ENCODE measurements at regions not wholly inside any gene's neighbourhood (a gene's known extent, or its start where the extent isn't known, plus 50 kb on each side); places are given as distances from the start of the nearest gene placed in this dataset.

DNA sequence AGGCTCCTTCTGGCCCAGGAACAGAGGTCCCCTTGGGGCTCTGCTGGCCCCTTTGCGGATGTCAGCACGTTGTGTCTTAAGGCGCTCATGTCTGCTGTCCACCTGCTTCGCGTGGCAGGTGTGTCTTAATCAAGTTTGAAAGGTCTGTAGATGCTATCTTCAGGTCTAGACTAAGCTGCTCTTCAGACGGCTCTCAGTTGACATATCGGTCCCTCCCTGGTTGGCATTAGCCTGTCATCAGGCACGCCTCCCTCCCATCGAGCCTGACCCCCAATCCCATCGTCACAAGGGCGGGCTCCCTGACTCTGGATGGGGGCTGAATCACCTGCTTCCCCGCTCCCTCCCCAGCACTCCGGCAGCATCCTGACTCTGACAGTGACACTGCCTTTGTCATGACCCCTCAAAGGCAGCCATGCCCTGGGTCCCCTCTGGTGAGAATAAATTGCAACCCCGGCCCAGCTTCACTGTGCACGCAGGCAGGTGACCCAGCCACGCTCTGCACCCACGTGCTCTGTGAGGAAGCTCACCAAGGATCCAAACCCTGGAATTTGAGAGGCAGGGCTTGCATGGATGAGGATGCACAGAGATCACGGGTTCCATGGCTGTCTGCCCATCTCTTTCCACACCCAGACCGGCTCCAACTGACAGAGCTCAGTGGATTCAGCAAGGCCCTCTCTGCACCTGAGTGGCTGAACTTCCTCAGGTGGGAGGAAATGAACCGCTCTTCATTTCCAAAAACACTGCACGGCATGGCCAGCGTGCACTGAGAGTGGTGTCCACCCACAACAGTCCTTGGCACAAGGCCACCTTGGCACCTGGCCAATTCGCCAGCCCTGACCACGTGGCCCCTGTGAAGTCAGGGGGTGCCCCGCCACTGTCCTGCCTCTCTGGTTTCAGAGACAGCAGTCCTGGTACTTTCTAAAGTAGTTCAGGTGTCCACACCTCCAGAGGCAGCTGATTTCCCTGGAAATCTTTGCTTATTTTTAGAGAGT is 110.2 kb upstream of the GPC1 start:
- no peak for DNase-seq

DNA sequence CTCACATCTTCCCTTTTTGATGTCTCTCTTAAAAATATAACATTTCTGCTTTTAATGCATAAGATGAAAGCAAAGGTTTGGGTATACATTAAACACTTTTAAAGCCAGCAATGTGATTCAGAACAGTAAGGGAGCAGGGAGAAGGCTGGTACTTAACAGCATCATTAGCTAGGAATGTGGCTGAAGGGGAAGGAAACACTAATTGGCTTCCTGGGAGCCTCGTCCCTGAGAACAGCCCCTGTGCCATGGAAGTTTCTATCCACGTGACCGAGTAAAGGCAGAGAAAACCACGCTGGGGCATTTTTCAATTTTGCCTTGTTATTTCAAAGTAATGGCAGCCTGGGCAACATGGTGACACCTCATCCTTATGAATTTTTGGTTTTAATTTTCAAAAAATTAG is 109.2 kb upstream of the GPC1 start:
- DNase-seq = no peak

- no peak for DNase-seq
These were observed 108.6 kb upstream of the GPC1 start for GRCh38 chr2:240326886-240327285.

DNA sequence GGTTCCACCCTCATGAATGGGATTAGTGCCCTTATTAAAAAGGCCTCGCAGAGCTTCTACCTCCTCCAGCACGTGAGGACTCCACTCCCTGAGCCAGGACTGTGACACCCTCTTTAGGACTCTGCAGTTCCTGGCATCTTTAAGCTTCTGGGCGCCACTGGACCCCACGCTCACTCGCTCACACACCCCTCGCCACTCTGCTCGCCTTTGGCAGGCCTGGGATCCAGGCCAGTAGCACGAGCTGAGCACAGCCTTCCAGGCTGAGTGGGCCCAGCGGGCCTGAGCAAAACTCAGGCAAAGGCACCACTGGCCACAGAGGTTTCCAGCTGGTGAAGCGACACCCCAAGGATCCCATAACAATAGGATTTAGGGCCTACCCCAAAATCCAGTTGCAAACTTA is 107.9 kb upstream of the GPC1 start:
- DNase-seq = no peak

DNA sequence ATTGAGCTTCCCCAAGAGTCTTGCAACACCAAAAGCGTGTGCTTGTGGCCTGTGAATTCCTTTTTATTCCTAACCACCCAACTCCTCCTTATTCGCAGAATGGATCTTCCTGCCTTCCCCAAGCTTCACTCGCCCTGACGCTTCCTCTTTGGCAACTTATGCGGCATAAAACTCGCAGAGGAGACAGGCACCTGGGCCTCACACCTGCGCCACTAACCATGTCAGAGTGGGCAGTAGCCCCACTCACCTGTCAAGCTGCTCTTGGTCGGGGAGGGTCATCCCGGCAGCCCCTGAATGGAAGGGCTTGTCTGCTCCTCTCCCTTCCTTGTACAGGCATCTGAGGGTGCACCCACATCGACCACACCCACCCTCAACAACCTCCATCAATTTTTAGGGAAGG is 106.9 kb upstream of the GPC1 start:
- no peak for DNase-seq

GRCh38 chr2:240329116-240329665 is 106.3 kb upstream of the GPC1 start:
- DNase-seq = no peak

GRCh38 chr2:240329778-240330177 is 105.7 kb upstream of the GPC1 start:
- DNase-seq = no peak

DNA sequence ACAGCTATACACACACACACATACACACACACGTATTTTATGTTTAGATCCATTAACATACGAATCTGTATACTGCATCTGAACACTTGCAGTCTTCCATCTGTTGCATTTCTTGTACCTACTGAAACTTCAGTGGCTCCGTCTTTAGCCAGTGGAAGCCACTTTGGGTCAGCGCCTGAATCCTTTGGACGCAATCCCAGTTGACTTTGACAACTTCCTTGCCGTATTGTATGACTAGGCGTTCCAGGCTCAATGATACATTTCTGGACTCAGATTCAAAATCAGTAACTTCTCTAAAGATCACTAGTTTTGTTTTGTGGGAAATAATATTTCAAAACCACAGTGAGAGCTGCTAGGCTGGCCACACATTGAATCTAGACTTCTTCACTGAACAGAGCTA is 101.5 kb upstream of the GPC1 start:
- DNase-seq = no peak

GRCh38 chr2:240335061-240335460 is 100.4 kb upstream of the GPC1 start:
- DNase-seq = no peak

- DNase-seq = no peak
These were observed 98.5 kb upstream of the GPC1 start for GRCh38 chr2:240336820-240337427.

DNA sequence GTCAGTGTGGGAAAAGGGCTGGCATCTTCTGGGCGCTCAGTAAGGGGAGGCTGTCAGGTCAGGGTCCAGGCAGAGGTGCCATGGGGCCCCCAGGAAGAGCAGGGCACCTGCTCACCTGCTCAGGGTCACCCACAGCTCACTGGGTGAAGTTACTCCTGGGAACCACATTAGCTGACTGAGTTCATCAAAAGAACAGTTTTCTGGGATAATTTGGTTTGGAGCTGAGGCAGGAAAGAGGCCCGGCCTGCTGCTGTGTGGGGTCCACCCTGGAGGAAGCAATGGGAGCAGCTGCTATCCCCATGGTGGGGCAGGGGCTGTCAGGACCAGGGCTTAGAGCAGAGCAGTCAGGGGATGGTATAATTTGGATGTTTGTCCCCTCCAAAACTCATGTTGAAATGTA is 97.2 kb upstream of the GPC1 start:
- DNase-seq = no peak

DNA sequence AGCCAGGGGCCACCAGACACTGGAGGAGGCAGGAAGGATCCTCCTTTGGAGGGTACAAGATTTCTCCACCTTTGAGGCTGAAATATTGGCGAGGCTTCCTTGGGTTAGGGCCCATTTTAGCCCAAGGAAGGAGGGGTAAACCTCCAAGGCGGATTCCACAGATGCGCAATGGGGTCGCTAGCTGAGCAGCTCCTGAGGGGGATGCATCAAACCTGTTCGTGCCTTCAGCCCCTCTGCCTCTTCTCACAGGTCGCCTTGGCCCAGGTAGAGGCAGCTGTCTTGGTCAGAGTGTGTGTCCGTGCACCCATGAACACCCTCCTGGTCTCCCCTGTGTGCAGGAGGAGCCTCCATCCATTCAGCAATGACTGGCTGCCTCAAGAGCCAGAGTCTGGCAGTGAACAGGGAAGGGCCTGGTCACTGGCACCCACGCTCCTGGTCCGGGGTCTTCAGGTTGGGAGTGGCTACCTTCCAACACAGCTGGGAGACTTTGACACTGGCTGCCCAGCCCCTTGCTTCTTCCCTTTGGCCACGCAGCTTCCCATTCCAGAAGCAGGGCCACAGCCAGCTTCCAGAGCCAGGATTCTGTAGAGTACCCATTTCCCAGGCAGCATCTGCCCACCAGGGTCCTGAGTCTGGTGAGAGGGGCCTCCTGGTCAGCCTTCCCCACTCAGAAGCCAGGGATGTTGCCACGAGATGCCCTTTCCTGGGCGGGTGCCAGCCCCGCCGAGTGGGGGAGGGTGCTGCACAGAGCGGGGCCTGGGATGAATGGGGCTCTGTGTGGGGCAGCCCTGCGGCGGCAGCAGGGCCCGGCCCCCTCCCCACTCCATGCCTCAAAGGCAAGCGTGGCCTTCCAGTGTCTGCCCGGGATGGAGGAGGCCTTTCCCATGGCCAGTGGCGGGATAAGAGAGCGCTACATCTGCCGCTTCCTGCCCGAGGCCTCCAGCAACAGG is 95.8 kb upstream of the GPC1 start:
- DNase-seq = no peak

- DNase-seq = no peak
These were observed 95.1 kb upstream of the GPC1 start for GRCh38 chr2:240340361-240340761.

- DNase-seq = no peak
These were observed 94.4 kb upstream of the GPC1 start for GRCh38 chr2:240341064-240341463.

DNA sequence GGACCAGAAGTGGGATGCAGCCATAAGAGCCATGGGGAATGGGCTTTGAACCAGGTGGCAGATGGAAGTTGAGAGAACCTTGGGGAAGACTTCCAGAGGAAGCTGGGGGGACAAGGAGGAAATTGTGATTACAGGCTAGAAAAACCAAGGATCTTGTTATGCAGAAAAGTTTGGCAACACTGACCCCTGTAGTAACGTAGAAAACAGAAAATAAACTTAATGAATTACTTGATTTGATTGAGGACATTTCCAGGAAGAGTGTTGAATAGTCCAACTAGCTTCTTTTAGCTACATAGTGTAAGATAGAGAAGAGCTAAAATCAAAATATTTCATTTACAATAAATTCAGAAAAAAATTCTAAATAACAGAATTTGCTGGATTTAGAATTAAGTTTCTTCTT is 91.9 kb upstream of the GPC1 start:
- no peak for DNase-seq

- no peak for DNase-seq
These were observed 90.6 kb upstream of the GPC1 start for GRCh38 chr2:240344904-240345303.

GRCh38 chr2:240346015-240346752 is 89.3 kb upstream of the GPC1 start:
- no peak for DNase-seq

DNA sequence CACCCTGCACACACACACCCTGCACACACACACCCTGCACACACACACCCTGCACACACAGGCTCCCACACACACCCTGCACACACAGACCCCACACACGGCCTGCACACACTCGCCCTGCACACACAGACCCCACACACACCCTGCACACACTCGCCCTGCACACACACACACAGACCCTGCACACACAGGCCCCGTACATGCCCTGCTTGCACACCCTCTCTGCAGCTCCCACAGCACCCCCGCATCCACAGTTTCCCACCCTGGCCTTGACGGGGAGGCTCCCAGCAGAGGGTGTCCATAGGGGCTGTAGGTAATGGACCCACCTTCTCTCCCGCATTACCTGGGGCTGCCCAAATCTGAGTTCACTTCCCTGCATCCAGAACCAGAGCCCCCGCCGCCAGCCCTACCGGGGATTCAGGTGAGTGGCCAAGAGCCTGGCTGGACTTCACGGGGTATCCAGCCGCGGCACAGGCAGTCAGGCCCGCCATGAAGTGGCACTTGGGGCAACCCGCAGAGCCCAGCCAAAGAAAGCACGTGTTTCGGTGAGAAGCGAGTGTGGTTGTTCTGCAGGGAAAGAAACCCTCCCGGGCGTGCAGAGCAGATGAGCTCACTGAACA is 88.6 kb upstream of the GPC1 start:
- no peak for DNase-seq

- DNase-seq = no peak
These were observed 88.0 kb upstream of the GPC1 start for GRCh38 chr2:240347373-240347940.

GRCh38 chr2:240347949-240348500 is 87.4 kb upstream of the GPC1 start:
- DNase-seq = no peak

- no peak for DNase-seq
These were observed 86.9 kb upstream of the GPC1 start for GRCh38 chr2:240348522-240348921.
